ENCODE measurements at regions not wholly inside any gene's neighbourhood (a gene's known extent, or its start where the extent isn't known, plus 50 kb on each side); places are given as distances from the start of the nearest gene placed in this dataset.

DNA sequence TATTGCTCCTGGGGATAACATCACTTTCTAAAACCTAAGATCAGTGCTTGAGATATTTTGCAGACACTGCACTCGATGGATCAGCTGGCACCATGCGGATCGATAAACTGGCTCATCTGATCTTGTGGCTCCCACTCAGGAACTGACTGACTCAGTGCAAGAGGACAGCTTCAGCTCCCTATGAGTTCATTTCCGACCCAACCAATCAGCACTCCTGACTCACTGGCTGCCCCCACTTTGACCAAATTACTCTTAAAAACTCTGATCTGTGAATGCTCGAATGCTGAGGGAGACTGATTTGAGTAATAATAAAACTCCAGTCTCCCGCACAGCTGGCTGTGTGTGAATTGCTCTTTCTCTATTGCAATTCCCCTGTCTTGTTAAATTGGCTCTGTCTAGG is 110.1 kb downstream of the ANAPC4 start:
- no peaks in the 10 kb centered on the region for H3K27me3 ChIP-seq
- no peaks in the 10 kb centered on the region for H3K9me3 ChIP-seq (ENCODE audit: low read depth)
- no peaks in the 10 kb centered on the region for H3K36me3 ChIP-seq
- no peak overlapping the region for H3K4me3 ChIP-seq
- no peak for DNase-seq (ENCODE audit: low read depth in 1 of 2, low spot score in 1 of 2)
- no peak overlapping the region for H3K27ac ChIP-seq
- TF ChIP-seq CTCF (IDR thresholded peaks at IDR 0.05; ENCODE audit: low read depth, low read length): no peak
- peaks cover 3% of the 10 kb centered on the region for H3K4me1 ChIP-seq (ENCODE audit: low read depth)

GRCh38 chr4:25489253-25489797 is 112.3 kb downstream of the ANAPC4 start:
- peaks cover 3% of the 10 kb centered on the region for H3K4me1 ChIP-seq (ENCODE audit: low read depth)
- H3K9me3 ChIP-seq (ENCODE audit: low read depth): no peaks in the 10 kb centered on the region
- no peaks in the 10 kb centered on the region for H3K36me3 ChIP-seq
- no peak for DNase-seq (ENCODE audit: low read depth in 1 of 2, low spot score in 1 of 2)
- no peak for TF ChIP-seq CTCF (IDR thresholded peaks at IDR 0.05; ENCODE audit: low read depth, low read length)
- H3K4me3 ChIP-seq: no peak overlapping the region
- no peak overlapping the region for H3K27ac ChIP-seq
- H3K27me3 ChIP-seq: no peaks in the 10 kb centered on the region

DNA sequence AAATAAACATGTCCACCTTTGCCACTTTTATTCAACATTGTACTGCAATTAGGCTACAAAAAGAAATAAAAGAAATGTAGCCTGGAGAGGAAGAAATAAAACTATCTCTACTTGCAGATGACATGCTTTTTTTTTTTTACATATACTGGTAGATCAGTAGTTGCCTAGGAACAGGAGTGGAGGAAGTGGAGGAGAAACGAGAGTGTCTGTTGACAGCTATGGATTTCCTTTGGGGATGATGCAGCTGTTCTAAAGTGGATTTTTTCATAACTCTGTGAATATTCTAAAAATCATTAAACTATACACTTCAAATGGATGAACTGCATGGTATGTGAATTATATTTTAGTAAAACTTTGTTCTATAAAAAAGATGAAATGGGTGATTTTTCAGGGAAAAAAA is 116.4 kb downstream of the ANAPC4 start:
- DNase-seq (ENCODE audit: low read depth in 1 of 2, low spot score in 1 of 2): no peak
- no peaks in the 10 kb centered on the region for H3K27me3 ChIP-seq
- H3K9me3 ChIP-seq (ENCODE audit: low read depth): no peaks in the 10 kb centered on the region
- H3K36me3 ChIP-seq: no peaks in the 10 kb centered on the region
- no peak overlapping the region for H3K4me3 ChIP-seq
- TF ChIP-seq CTCF (IDR thresholded peaks at IDR 0.05; ENCODE audit: low read depth, low read length): no peak
- no peak overlapping the region for H3K27ac ChIP-seq
- H3K4me1 ChIP-seq (ENCODE audit: low read depth): peaks cover 3% of the 10 kb centered on the region

- H3K27ac ChIP-seq: no peak overlapping the region
- H3K4me3 ChIP-seq: no peak overlapping the region
- TF ChIP-seq CTCF (IDR thresholded peaks at IDR 0.05; ENCODE audit: low read depth, low read length): no peak
- DNase-seq (ENCODE audit: low read depth in 1 of 2, low spot score in 1 of 2): no peak
- no peaks in the 10 kb centered on the region for H3K9me3 ChIP-seq (ENCODE audit: low read depth)
- H3K4me1 ChIP-seq (ENCODE audit: low read depth): peaks cover 3% of the 10 kb centered on the region
- H3K36me3 ChIP-seq: no peaks in the 10 kb centered on the region
- H3K27me3 ChIP-seq: no peaks in the 10 kb centered on the region
Measured at GRCh38 chr4:25494166-25494565, 117.1 kb downstream of the ANAPC4 start.

GRCh38 chr4:25500626-25501316 is 123.7 kb downstream of the ANAPC4 start:
- peak in 1 of 2 donors; percentile 3 for DNase-seq (ENCODE audit: low read depth in 1 of 2, low spot score in 1 of 2)
- no peak for TF ChIP-seq CTCF (IDR thresholded peaks at IDR 0.05; ENCODE audit: low read depth, low read length)
- Histone ChIP-seq H3K4me3 (no peak overlapping the region), H3K4me1 (ENCODE audit: low read depth) (no peaks in the 10 kb centered on the region), H3K9me3 (ENCODE audit: low read depth) (no peaks in the 10 kb centered on the region), H3K27ac (no peak overlapping the region), H3K36me3 (no peaks in the 10 kb centered on the region), H3K27me3 (no peaks in the 10 kb centered on the region)

All from cardiac muscle cell (in vitro differentiated cells and primary cell).